Erythroblast (primary cell): ENCODE measurements at regions not wholly inside any gene's neighbourhood (a gene's known extent, or its start where the extent isn't known, plus 50 kb on each side); places are given as distances from the start of the nearest gene placed in this dataset.

ENCODE experiments used
- GATA1 ChIP-seq: IDR thresholded peaks from 2 replicates; pipeline ENCODE4 v1.6.1; 2011; ENCODE audit warnings: low read depth, mild to moderate bottlenecking, control low read depth, low read length, moderate library complexity
- POLR2A ChIP-seq: IDR thresholded peaks from 2 replicates; pipeline ENCODE4 v1.6.1; 2011; ENCODE audit warnings: mild to moderate bottlenecking, low read length

GRCh38 chr3:150161011-150161410 lies 190.3 kb upstream of the PFN2 start:
- TF ChIP-seq POLR2A = no peak
- no peak for TF ChIP-seq GATA1
